Glomerular endothelial cell (primary cell): ENCODE measurements at regions not wholly inside any gene's neighbourhood (a gene's known extent, or its start where the extent isn't known, plus 50 kb on each side); places are given as distances from the start of the nearest gene placed in this dataset.
"Not testable (repeated sequence)": the region's sequence is repeated elsewhere in the genome, so short reads cannot be mapped to it uniquely, and the experiment has no call there.

ENCODE experiments used
- DNase-seq: peaks from one replicate; pipeline ENCODE4 v3.0.0-alpha.2; 2011; ENCODE audit warnings: low read depth, low spot score; ENCODE audit errors: extremely low read depth

- no peak for DNase-seq
Measured at GRCh38 chr16:9337308-9338032, 246.0 kb downstream of the HAPSTR1 start.

- no peak for DNase-seq
Measured at GRCh38 chr16:9338068-9338467, 246.6 kb downstream of the HAPSTR1 start.

GRCh38 chr16:9338510-9338909 lies 247.1 kb downstream of the HAPSTR1 start:
- no peak for DNase-seq

- no peak for DNase-seq
Measured at GRCh38 chr16:9340526-9341256, 249.2 kb downstream of the HAPSTR1 start.

- no peak for DNase-seq
Measured at GRCh38 chr16:9343276-9343675, 251.8 kb downstream of the HAPSTR1 start.

- DNase-seq = no peak
Measured at GRCh38 chr16:9344508-9344907, 253.1 kb downstream of the HAPSTR1 start.

- DNase-seq = no peak
Measured at GRCh38 chr16:9345046-9345445, 253.6 kb downstream of the HAPSTR1 start.

GRCh38 chr16:9345880-9346279 lies 254.4 kb downstream of the HAPSTR1 start:
- no peak for DNase-seq

GRCh38 chr16:9348912-9349311 lies 257.5 kb downstream of the HAPSTR1 start:
- no peak for DNase-seq

GRCh38 chr16:9349373-9349960 lies 258.0 kb downstream of the HAPSTR1 start:
- DNase-seq = not testable (repeated sequence)

- not testable (repeated sequence) for DNase-seq
Measured at GRCh38 chr16:9350119-9350799, 258.8 kb downstream of the HAPSTR1 start.

- DNase-seq = no peak
Measured at GRCh38 chr16:9351440-9351839, 260.0 kb downstream of the HAPSTR1 start.

- DNase-seq = no peak
Measured at GRCh38 chr16:9351841-9352434, 260.5 kb downstream of the HAPSTR1 start.

GRCh38 chr16:9357829-9358228 lies 266.4 kb downstream of the HAPSTR1 start:
- DNase-seq = no peak

- DNase-seq = no peak
Measured at GRCh38 chr16:9360075-9360474, 268.6 kb downstream of the HAPSTR1 start.

- no peak for DNase-seq
Measured at GRCh38 chr16:9362050-9362449, 270.6 kb downstream of the HAPSTR1 start.

GRCh38 chr16:9362604-9363003 lies 271.2 kb downstream of the HAPSTR1 start:
- DNase-seq = no peak

GRCh38 chr16:9363520-9363919 lies 272.1 kb downstream of the HAPSTR1 start:
- no peak for DNase-seq

- no peak for DNase-seq
Measured at GRCh38 chr16:9364721-9365369, 273.4 kb downstream of the HAPSTR1 start.

- no peak for DNase-seq
Measured at GRCh38 chr16:9365370-9365728, 273.9 kb downstream of the HAPSTR1 start.
